ENCODE measurements at regions not wholly inside any gene's neighbourhood (a gene's known extent, or its start where the extent isn't known, plus 50 kb on each side); places are given as distances from the start of the nearest gene placed in this dataset.

GRCh38 chr2:150234787-150235446 lies 252.6 kb downstream of the RND3 start:
- TF ChIP-seq, protein P1, sequence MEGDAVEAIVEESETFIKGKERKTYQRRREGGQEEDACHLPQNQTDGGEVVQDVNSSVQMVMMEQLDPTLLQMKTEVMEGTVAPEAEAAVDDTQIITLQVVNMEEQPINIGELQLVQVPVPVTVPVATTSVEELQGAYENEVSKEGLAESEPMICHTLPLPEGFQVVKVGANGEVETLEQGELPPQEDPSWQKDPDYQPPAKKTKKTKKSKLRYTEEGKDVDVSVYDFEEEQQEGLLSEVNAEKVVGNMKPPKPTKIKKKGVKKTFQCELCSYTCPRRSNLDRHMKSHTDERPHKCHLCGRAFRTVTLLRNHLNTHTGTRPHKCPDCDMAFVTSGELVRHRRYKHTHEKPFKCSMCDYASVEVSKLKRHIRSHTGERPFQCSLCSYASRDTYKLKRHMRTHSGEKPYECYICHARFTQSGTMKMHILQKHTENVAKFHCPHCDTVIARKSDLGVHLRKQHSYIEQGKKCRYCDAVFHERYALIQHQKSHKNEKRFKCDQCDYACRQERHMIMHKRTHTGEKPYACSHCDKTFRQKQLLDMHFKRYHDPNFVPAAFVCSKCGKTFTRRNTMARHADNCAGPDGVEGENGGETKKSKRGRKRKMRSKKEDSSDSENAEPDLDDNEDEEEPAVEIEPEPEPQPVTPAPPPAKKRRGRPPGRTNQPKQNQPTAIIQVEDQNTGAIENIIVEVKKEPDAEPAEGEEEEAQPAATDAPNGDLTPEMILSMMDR (IDR thresholded peaks at IDR 0.05): no peak
- TF ChIP-seq POLR2A (IDR thresholded peaks at IDR 0.05) (no peak), POLR2AphosphoS5 (IDR thresholded peaks at IDR 0.05) (no peak)

Measured in stomach (tissue), 4 donors.